KMS-11 (cell line): ENCODE measurements at regions not wholly inside any gene's neighbourhood (a gene's known extent, or its start where the extent isn't known, plus 50 kb on each side); places are given as distances from the start of the nearest gene placed in this dataset.

ENCODE experiments used
- H2AFZ ChIP-seq: fragments of 200-600 bp; sonication (generic); 2 replicates; pipeline ENCODE4 v1.6.1; 2016; ENCODE audit warnings: antibody characterized with exemption, mixed run types, low read depth
- H3K27ac ChIP-seq: fragments of 200-600 bp; sonication (generic); 2 replicates; pipeline ENCODE4 v1.6.1; 2016; ENCODE audit warnings: mild to moderate bottlenecking, mixed run types
- H3K27me3 ChIP-seq: fragments of 200-600 bp; sonication (generic); 2 replicates; pipeline ENCODE4 v1.6.1; 2017; ENCODE audit warnings: mild to moderate bottlenecking, low read depth, mixed run types, moderate library complexity; ENCODE audit not compliant: insufficient read depth
- H3K36me3 ChIP-seq: fragments of 200-600 bp; sonication (generic); 2 replicates; pipeline ENCODE4 v1.6.1; 2017; ENCODE audit warnings: mild to moderate bottlenecking, mixed run types; ENCODE audit not compliant: insufficient read depth
- H3K4me1 ChIP-seq: fragments of 200-600 bp; sonication (generic); 2 replicates; pipeline ENCODE4 v1.6.1; 2016; ENCODE audit warnings: mild to moderate bottlenecking, low read depth, mixed run types; ENCODE audit not compliant: poor library complexity, severe bottlenecking
- H3K4me2 ChIP-seq: fragments of 200-600 bp; sonication (generic); 2 replicates; pipeline ENCODE4 v1.7.0; 2016; ENCODE audit warnings: mild to moderate bottlenecking, mixed run types
- H3K4me3 ChIP-seq: fragments of 200-600 bp; sonication (generic); IDR thresholded peaks from 2 replicates; pipeline ENCODE4 v1.6.1; 2017; ENCODE audit warnings: low read depth, low read length, mixed read lengths; ENCODE audit not compliant: insufficient read depth
- H3K79me2 ChIP-seq: fragments of 200-600 bp; sonication (generic); 2 replicates; pipeline ENCODE4 v1.6.1; 2016; ENCODE audit warnings: low read depth, mixed run types; ENCODE audit not compliant: insufficient read depth
- H3K9ac ChIP-seq: fragments of 200-600 bp; sonication (generic); 2 replicates; pipeline ENCODE4 v1.6.1; 2016; ENCODE audit warnings: mild to moderate bottlenecking, mixed run types
- H4K20me1 ChIP-seq: fragments of 200-600 bp; sonication (generic); 2 replicates; pipeline ENCODE4 v1.6.1; 2016; ENCODE audit warnings: mild to moderate bottlenecking, mixed run types; ENCODE audit not compliant: insufficient read depth
- CTCF ChIP-seq: fragments of 200-600 bp; sonication (generic); conservative IDR thresholded peaks from 2 replicates; pipeline ENCODE4 v1.6.1; 2017; ENCODE audit warnings: low read depth, mild to moderate bottlenecking, antibody characterized with exemption, low read length, moderate library complexity, mixed read lengths

GRCh38 chr21:31505975-31506374, 153.5 kb upstream of the SOD1 start:
- TF ChIP-seq CTCF = no peak
- Histone ChIP-seq H3K36me3 (no peaks in the 10 kb centered on the region), H3K4me1 (peaks cover 4% of the 10 kb centered on the region), H3K27ac (no peak overlapping the region), H3K27me3 (no peaks in the 10 kb centered on the region), H3K4me2 (no peak overlapping the region), H3K79me2 (no peaks in the 10 kb centered on the region), H2AFZ (no peak overlapping the region), H3K4me3 (no peak overlapping the region), H4K20me1 (no peaks in the 10 kb centered on the region), H3K9ac (no peak overlapping the region)

- Histone ChIP-seq H3K79me2 (no peaks in the 10 kb centered on the region), H3K4me1 (peaks cover 4% of the 10 kb centered on the region)
Observed at GRCh38 chr21:31503939-31504338, 155.6 kb upstream of the SOD1 start.

GRCh38 chr21:31503467-31503866, 156.0 kb upstream of the SOD1 start:
- H2AFZ ChIP-seq = no peak overlapping the region
- H3K36me3 ChIP-seq = no peaks in the 10 kb centered on the region
- peaks cover 4% of the 10 kb centered on the region for H3K4me1 ChIP-seq
- H3K79me2 ChIP-seq = no peaks in the 10 kb centered on the region
- no peak overlapping the region for H3K27ac ChIP-seq
- no peaks in the 10 kb centered on the region for H3K27me3 ChIP-seq
- no peak for TF ChIP-seq CTCF
- H3K4me2 ChIP-seq = no peak overlapping the region
- H3K9ac ChIP-seq = no peak overlapping the region
- no peak overlapping the region for H3K4me3 ChIP-seq
- H4K20me1 ChIP-seq = no peaks in the 10 kb centered on the region

More at GRCh38 chr21:31503939-31504338, 155.6 kb upstream of the SOD1 start:
- no peaks in the 10 kb centered on the region for H4K20me1 ChIP-seq
- H3K27ac ChIP-seq = no peak overlapping the region
- no peak overlapping the region for H3K4me3 ChIP-seq
- H3K4me2 ChIP-seq = no peak overlapping the region
- H3K9ac ChIP-seq = no peak overlapping the region
- no peak for TF ChIP-seq CTCF
- H3K36me3 ChIP-seq = no peaks in the 10 kb centered on the region
- H3K27me3 ChIP-seq = no peaks in the 10 kb centered on the region
- no peak overlapping the region for H2AFZ ChIP-seq

GRCh38 chr21:31502537-31503143, 156.9 kb upstream of the SOD1 start:
- H2AFZ ChIP-seq = no peak overlapping the region
- no peaks in the 10 kb centered on the region for H3K36me3 ChIP-seq
- H3K79me2 ChIP-seq = no peaks in the 10 kb centered on the region
- no peak overlapping the region for H3K9ac ChIP-seq
- H4K20me1 ChIP-seq = no peaks in the 10 kb centered on the region
- no peaks in the 10 kb centered on the region for H3K27me3 ChIP-seq
- no peak overlapping the region for H3K4me3 ChIP-seq
- H3K4me2 ChIP-seq = no peak overlapping the region
- H3K27ac ChIP-seq = no peak overlapping the region
- peaks cover 3% of the 10 kb centered on the region for H3K4me1 ChIP-seq
- no peak for TF ChIP-seq CTCF
